ENCODE measurements at regions not wholly inside any gene's neighbourhood (a gene's known extent, or its start where the extent isn't known, plus 50 kb on each side); places are given as distances from the start of the nearest gene placed in this dataset.

GRCh38 chr6:169073311-169073710 is 180.3 kb downstream of the THBS2 start:
- no peak for TF ChIP-seq POLR2AphosphoS5 (IDR thresholded peaks at IDR 0.05)
- TF ChIP-seq POLR2A (IDR thresholded peaks at IDR 0.05), result no peak
- TF ChIP-seq CTCF (IDR thresholded peaks at IDR 0.05), result no peak
- no peak for TF ChIP-seq EP300 (IDR thresholded peaks at IDR 0.05)
- no peak overlapping the region for H3K27ac ChIP-seq
- H3K4me3 ChIP-seq, result no peak overlapping the region
- WGBS, 2 donors (ENCODE audit: low coverage in 1 of 2), result 38% methylated on average over 1 of the region's 3 CpGs; no CpG with 5 or more reads in 1 of the 2 donors
- peaks cover 0 to 41% (median 9%) of the 10 kb centered on the region in 3 donors for H3K4me1 ChIP-seq
- no peaks in the 10 kb centered on the region for H3K27me3 ChIP-seq
- no peaks in the 10 kb centered on the region for H3K36me3 ChIP-seq
- ATAC-seq, result no peak
- no peaks in the 10 kb centered on the region for H3K9me3 ChIP-seq

GRCh38 chr6:169072127-169073042 is 181.3 kb downstream of the THBS2 start:
- Histone ChIP-seq H3K36me3 (no peaks in the 10 kb centered on the region), H3K27ac (no peak overlapping the region), H3K27me3 (no peaks in the 10 kb centered on the region), H3K9me3 (no peaks in the 10 kb centered on the region), H3K4me1 (peaks cover 0 to 41% (median 9%) of the 10 kb centered on the region in 3 donors), H3K4me3 (no peak overlapping the region)
- no peak for ATAC-seq
- WGBS, 2 donors (ENCODE audit: low coverage in 1 of 2), result 79 to 85% methylated on average over 5 to 11 of the region's 23 CpGs
- no peak for TF ChIP-seq EP300 (IDR thresholded peaks at IDR 0.05)
- TF ChIP-seq CTCF (IDR thresholded peaks at IDR 0.05), result no peak
- TF ChIP-seq POLR2AphosphoS5 (IDR thresholded peaks at IDR 0.05), result no peak
- no peak for TF ChIP-seq POLR2A (IDR thresholded peaks at IDR 0.05)

DNA sequence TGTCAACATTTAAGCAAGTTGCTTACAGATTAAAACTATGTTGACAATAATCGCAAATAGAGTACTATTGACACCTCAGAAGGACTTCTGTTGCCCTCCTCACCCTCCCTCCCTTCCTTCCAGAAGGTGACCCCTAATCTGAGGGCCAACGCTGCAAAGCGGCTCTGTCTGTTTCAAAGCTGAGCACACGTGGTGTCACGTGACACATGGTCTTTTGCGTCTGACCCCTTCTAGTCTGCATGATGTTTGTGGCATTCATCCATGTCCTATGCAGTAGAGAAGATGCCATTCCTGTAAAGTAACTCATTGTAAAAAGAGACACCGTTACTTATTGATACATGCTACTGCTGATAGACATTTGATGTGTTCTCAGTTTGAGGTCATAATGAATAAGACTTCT is 182.3 kb downstream of the THBS2 start:
- Histone ChIP-seq H3K27me3 (no peaks in the 10 kb centered on the region), H3K36me3 (no peaks in the 10 kb centered on the region), H3K27ac (peak overlapping the region in 3 of 4 donors; percentile 42 to 64 (median 60)), H3K9me3 (no peaks in the 10 kb centered on the region), H3K4me3 (no peak overlapping the region), H3K4me1 (peaks cover 0 to 41% (median 9%) of the 10 kb centered on the region in 3 donors)
- no peak for ATAC-seq
- 84 to 87% methylated on average over 6 to 7 of the region's 7 CpGs for WGBS, 2 donors (ENCODE audit: low coverage in 1 of 2)
- TF ChIP-seq POLR2A (IDR thresholded peaks at IDR 0.05), result no peak
- no peak for TF ChIP-seq POLR2AphosphoS5 (IDR thresholded peaks at IDR 0.05)
- no peak for TF ChIP-seq CTCF (IDR thresholded peaks at IDR 0.05)
- no peak for TF ChIP-seq EP300 (IDR thresholded peaks at IDR 0.05)

GRCh38 chr6:169070506-169071176 is 183.0 kb downstream of the THBS2 start:
- no peak overlapping the region for H3K4me3 ChIP-seq
- peak; percentile 96 for ATAC-seq
- TF ChIP-seq CTCF (IDR thresholded peaks at IDR 0.05) (peak in 1 of 4 experiments; percentile 10), POLR2AphosphoS5 (IDR thresholded peaks at IDR 0.05) (peak; percentile 66), POLR2A (IDR thresholded peaks at IDR 0.05) (no peak), EP300 (IDR thresholded peaks at IDR 0.05) (no peak)
- no peaks in the 10 kb centered on the region for H3K9me3 ChIP-seq
- 10 to 50% methylated on average over 1 to 8 of the region's 14 CpGs for WGBS, 2 donors (ENCODE audit: low coverage in 1 of 2)
- no peaks in the 10 kb centered on the region for H3K36me3 ChIP-seq
- H3K4me1 ChIP-seq, result peaks cover 0 to 34% (median 5%) of the 10 kb centered on the region in 3 donors
- H3K27me3 ChIP-seq, result no peaks in the 10 kb centered on the region
- peak overlapping the region in 3 of 4 donors; percentile 54 to 64 (median 60) for H3K27ac ChIP-seq

Data from gastroesophageal sphincter (tissue), 4 donors.